DOHH2 (cell line): ENCODE measurements at regions not wholly inside any gene's neighbourhood (a gene's known extent, or its start where the extent isn't known, plus 50 kb on each side); places are given as distances from the start of the nearest gene placed in this dataset.

Experiments
- H3F3A ChIP-seq: fragments of 200-600 bp; sonication (generic), shearing (Covaris generic); 2 replicates; pipeline ENCODE4 v1.6.0; 2016; ENCODE audit warnings: antibody characterized with exemption, mild to moderate bottlenecking; ENCODE audit not compliant: control insufficient read depth, insufficient read depth
- H3K27ac ChIP-seq: fragments of 200-600 bp; sonication (generic); 2 replicates; pipeline ENCODE4 v1.5.1; 2014; ENCODE audit warnings: low read depth, mild to moderate bottlenecking, low read length, moderate library complexity
- H3K27me3 ChIP-seq: fragments of 200-600 bp; sonication (generic); 2 replicates; pipeline ENCODE4 v1.6.1; 2014; ENCODE audit warnings: mild to moderate bottlenecking, low read length, mixed read lengths; ENCODE audit not compliant: control insufficient read depth
- H3K36me3 ChIP-seq: fragments of 200-600 bp; sonication (generic); 2 replicates; pipeline ENCODE4 v1.6.1; 2014; ENCODE audit warnings: mild to moderate bottlenecking, low read length, moderate library complexity, mixed read lengths; ENCODE audit not compliant: control insufficient read depth
- H3K4me1 ChIP-seq: fragments of 200-600 bp; sonication (generic); 2 replicates; pipeline ENCODE4 v1.6.1; 2014; ENCODE audit warnings: mild to moderate bottlenecking, low read length, mixed read lengths; ENCODE audit not compliant: control insufficient read depth
- H3K4me2 ChIP-seq: fragments of 200-600 bp; sonication (generic); 2 replicates; pipeline ENCODE4 v1.6.0; 2014; ENCODE audit warnings: mild to moderate bottlenecking, low read length, moderate library complexity
- H3K4me3 ChIP-seq: fragments of 200-600 bp; sonication (generic); 2 replicates; pipeline ENCODE4 v1.5.1; 2014; ENCODE audit warnings: mild to moderate bottlenecking, low read length, mixed read lengths
- H3K79me2 ChIP-seq: fragments of 200-600 bp; sonication (generic); 2 replicates; pipeline ENCODE4 v1.6.1; 2014; ENCODE audit warnings: mild to moderate bottlenecking, low read length, mixed read lengths; ENCODE audit not compliant: control insufficient read depth
- H3K9me2 ChIP-seq: fragments of 200-600 bp; sonication (generic); replicated peaks from 2 replicates; pipeline ENCODE4 v1.6.1; 2014; ENCODE audit warnings: mild to moderate bottlenecking, low read length, mixed read lengths; ENCODE audit not compliant: control insufficient read depth
- H3K9me3 ChIP-seq: fragments of 200-600 bp; sonication (generic); 2 replicates; pipeline ENCODE4 v1.6.1; 2014; ENCODE audit warnings: antibody characterized with exemption, low read length, mixed read lengths; ENCODE audit not compliant: control insufficient read depth, insufficient read depth
- H4K20me1 ChIP-seq: fragments of 200-600 bp; sonication (generic); 2 replicates; pipeline ENCODE4 v1.6.0; 2014; ENCODE audit warnings: low read depth, mild to moderate bottlenecking, antibody characterized with exemption, low read length, moderate library complexity; ENCODE audit not compliant: control insufficient read depth, insufficient read depth
- CTCF ChIP-seq: fragments of 200-600 bp; sonication (generic); IDR thresholded peaks from one replicate; pipeline ENCODE4 v1.5.1; 2014; ENCODE audit warnings: antibody characterized with exemption, mild to moderate bottlenecking, low read depth, low read length; ENCODE audit not compliant: poor library complexity, severe bottlenecking
- EZH2phosphoT487 ChIP-seq: fragments of 200-600 bp; sonication (generic); IDR thresholded peaks from 2 replicates; pipeline ENCODE4 v1.6.1; 2017; ENCODE audit warnings: borderline replicate concordance, mild to moderate bottlenecking, antibody characterized with exemption, low read length, moderate library complexity, mixed read lengths

GRCh38 chr6:44527181-44527580, 139.7 kb downstream of the CDC5L start:
- H3K9me2 ChIP-seq: no peaks in the 10 kb centered on the region
- no peaks in the 10 kb centered on the region for H3K36me3 ChIP-seq
- no peaks in the 10 kb centered on the region for H3F3A ChIP-seq
- no peaks in the 10 kb centered on the region for H4K20me1 ChIP-seq
- TF ChIP-seq EZH2phosphoT487 (no peak), CTCF (no peak)
- H3K27ac ChIP-seq: no peak overlapping the region
- H3K27me3 ChIP-seq: no peaks in the 10 kb centered on the region
- H3K9me3 ChIP-seq: no peaks in the 10 kb centered on the region
- H3K4me2 ChIP-seq: no peak overlapping the region
- H3K4me1 ChIP-seq: no peaks in the 10 kb centered on the region
- H3K4me3 ChIP-seq: no peak overlapping the region
- no peaks in the 10 kb centered on the region for H3K79me2 ChIP-seq

- H3K27me3 ChIP-seq: no peaks in the 10 kb centered on the region
- no peaks in the 10 kb centered on the region for H3K4me1 ChIP-seq
- no peaks in the 10 kb centered on the region for H3K36me3 ChIP-seq
- TF ChIP-seq CTCF (no peak), EZH2phosphoT487 (no peak)
- no peaks in the 10 kb centered on the region for H4K20me1 ChIP-seq
- no peak overlapping the region for H3K27ac ChIP-seq
- H3K9me3 ChIP-seq: no peaks in the 10 kb centered on the region
- no peaks in the 10 kb centered on the region for H3K79me2 ChIP-seq
- no peak overlapping the region for H3K4me2 ChIP-seq
- H3K4me3 ChIP-seq: no peak overlapping the region
- no peaks in the 10 kb centered on the region for H3K9me2 ChIP-seq
- H3F3A ChIP-seq: no peaks in the 10 kb centered on the region
These were observed 140.3 kb downstream of the CDC5L start for GRCh38 chr6:44527583-44528369.

GRCh38 chr6:44528370-44528644, 140.8 kb downstream of the CDC5L start:
- Histone ChIP-seq H3K36me3 (no peaks in the 10 kb centered on the region), H3K9me3 (no peaks in the 10 kb centered on the region), H3K27me3 (no peaks in the 10 kb centered on the region), H3K4me1 (no peaks in the 10 kb centered on the region), H3K79me2 (no peaks in the 10 kb centered on the region), H3K9me2 (no peaks in the 10 kb centered on the region), H3K4me3 (no peak overlapping the region), H3F3A (no peaks in the 10 kb centered on the region), H4K20me1 (no peaks in the 10 kb centered on the region), H3K4me2 (no peak overlapping the region), H3K27ac (no peak overlapping the region)
- TF ChIP-seq EZH2phosphoT487 (no peak), CTCF (no peak)

- H3K4me1 ChIP-seq: no peaks in the 10 kb centered on the region
- H3K27ac ChIP-seq: no peak overlapping the region
- H3K36me3 ChIP-seq: no peaks in the 10 kb centered on the region
- H3K9me3 ChIP-seq: no peaks in the 10 kb centered on the region
- H3K27me3 ChIP-seq: no peaks in the 10 kb centered on the region
- H3K9me2 ChIP-seq: no peaks in the 10 kb centered on the region
- no peak overlapping the region for H3K4me3 ChIP-seq
- TF ChIP-seq EZH2phosphoT487: no peak
- TF ChIP-seq CTCF: no peak
- H3K79me2 ChIP-seq: no peaks in the 10 kb centered on the region
- H3F3A ChIP-seq: no peaks in the 10 kb centered on the region
- no peak overlapping the region for H3K4me2 ChIP-seq
- no peaks in the 10 kb centered on the region for H4K20me1 ChIP-seq
These were observed 141.2 kb downstream of the CDC5L start for GRCh38 chr6:44528716-44529115.
